NCI-H2196 (cell line): ENCODE measurements at regions not wholly inside any gene's neighbourhood (a gene's known extent, or its start where the extent isn't known, plus 50 kb on each side); places are given as distances from the start of the nearest gene placed in this dataset.
A peak's percentile ranks its signal among the peaks of the same experiment; 100 is the strongest.
"Not testable (repeated sequence)": the region's sequence is repeated elsewhere in the genome, so short reads cannot be mapped to it uniquely, and the experiment has no call there.

Source experiments
- DNase-seq: peaks from one replicate; lab custom pipeline; 2025; ENCODE audit not compliant: unreplicated experiment; lab: John Stamatoyannopoulos, UW

GRCh38 chr2:88396209-88396608 lies 56.3 kb downstream of the FOXI3 start:
- DNase-seq, result no peak

GRCh38 chr2:88377641-88377991 lies 74.9 kb downstream of the FOXI3 start:
- DNase-seq, result no peak

- DNase-seq, result no peak
Measured at GRCh38 chr2:88372042-88372441, 80.5 kb downstream of the FOXI3 start.

- DNase-seq, result not testable (repeated sequence)
Measured at GRCh38 chr2:88365408-88365807, 87.1 kb downstream of the FOXI3 start.

GRCh38 chr2:88355486-88355885 lies 97.0 kb downstream of the FOXI3 start:
- no peak for DNase-seq

GRCh38 chr2:88351249-88351601 lies 101.3 kb downstream of the FOXI3 start:
- DNase-seq, result no peak

GRCh38 chr2:88350331-88351248 lies 101.9 kb downstream of the FOXI3 start:
- no peak for DNase-seq

- DNase-seq, result no peak
Measured at GRCh38 chr2:88345842-88346241, 106.7 kb downstream of the FOXI3 start.

- DNase-seq, result no peak
Measured at GRCh38 chr2:88342749-88343148, 109.7 kb downstream of the FOXI3 start.

GRCh38 chr2:88334418-88334817 lies 118.1 kb downstream of the FOXI3 start:
- DNase-seq, result no peak

GRCh38 chr2:88331239-88331638 lies 121.3 kb downstream of the FOXI3 start:
- DNase-seq, result no peak

GRCh38 chr2:88329815-88330603 lies 122.5 kb downstream of the FOXI3 start:
- DNase-seq, result peak; percentile 46

- no peak for DNase-seq
Measured at GRCh38 chr2:88321449-88322248, 130.8 kb downstream of the FOXI3 start.

- DNase-seq, result no peak
Measured at GRCh38 chr2:88320076-88320773, 132.3 kb downstream of the FOXI3 start.

- no peak for DNase-seq
Measured at GRCh38 chr2:88318956-88319330, 133.6 kb downstream of the FOXI3 start.

- no peak for DNase-seq
Measured at GRCh38 chr2:88318071-88318955, 134.2 kb downstream of the FOXI3 start.

GRCh38 chr2:88310787-88311186 lies 140.6 kb downstream of the THNSL2 start:
- DNase-seq, result no peak

GRCh38 chr2:88307817-88308216 lies 137.7 kb downstream of the THNSL2 start:
- no peak for DNase-seq

GRCh38 chr2:88303865-88304264 lies 133.7 kb downstream of the THNSL2 start:
- DNase-seq, result no peak

GRCh38 chr2:88296247-88296646 lies 126.1 kb downstream of the THNSL2 start:
- DNase-seq, result no peak
